ENCODE measurements at regions not wholly inside any gene's neighbourhood (a gene's known extent, or its start where the extent isn't known, plus 50 kb on each side); places are given as distances from the start of the nearest gene placed in this dataset.

DNA sequence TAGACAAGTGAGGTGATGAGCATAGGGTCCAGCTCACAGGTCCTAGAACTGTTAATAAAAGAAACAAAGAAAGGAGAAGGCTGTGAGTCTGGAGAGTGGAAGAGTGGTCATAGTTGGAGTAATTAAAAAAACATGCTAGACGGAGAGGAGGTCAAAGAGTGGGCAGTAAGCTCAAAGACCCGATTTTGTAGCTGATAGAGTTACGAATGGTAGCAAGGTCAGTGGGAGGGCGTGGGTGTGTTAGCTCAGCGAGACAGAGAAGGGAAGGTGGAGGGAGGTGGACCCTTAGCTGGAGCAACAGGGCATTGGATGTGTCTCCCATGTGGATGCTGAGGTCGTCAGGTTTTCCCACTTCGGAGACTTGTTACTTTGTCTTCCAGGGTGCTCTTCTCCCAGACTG lies 431.7 kb downstream of the CDH26 start:
- TF ChIP-seq, protein P1, sequence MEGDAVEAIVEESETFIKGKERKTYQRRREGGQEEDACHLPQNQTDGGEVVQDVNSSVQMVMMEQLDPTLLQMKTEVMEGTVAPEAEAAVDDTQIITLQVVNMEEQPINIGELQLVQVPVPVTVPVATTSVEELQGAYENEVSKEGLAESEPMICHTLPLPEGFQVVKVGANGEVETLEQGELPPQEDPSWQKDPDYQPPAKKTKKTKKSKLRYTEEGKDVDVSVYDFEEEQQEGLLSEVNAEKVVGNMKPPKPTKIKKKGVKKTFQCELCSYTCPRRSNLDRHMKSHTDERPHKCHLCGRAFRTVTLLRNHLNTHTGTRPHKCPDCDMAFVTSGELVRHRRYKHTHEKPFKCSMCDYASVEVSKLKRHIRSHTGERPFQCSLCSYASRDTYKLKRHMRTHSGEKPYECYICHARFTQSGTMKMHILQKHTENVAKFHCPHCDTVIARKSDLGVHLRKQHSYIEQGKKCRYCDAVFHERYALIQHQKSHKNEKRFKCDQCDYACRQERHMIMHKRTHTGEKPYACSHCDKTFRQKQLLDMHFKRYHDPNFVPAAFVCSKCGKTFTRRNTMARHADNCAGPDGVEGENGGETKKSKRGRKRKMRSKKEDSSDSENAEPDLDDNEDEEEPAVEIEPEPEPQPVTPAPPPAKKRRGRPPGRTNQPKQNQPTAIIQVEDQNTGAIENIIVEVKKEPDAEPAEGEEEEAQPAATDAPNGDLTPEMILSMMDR (conservative IDR thresholded peaks at IDR 0.05; ENCODE audit: low read length), result no peak
- TF ChIP-seq EZH2phosphoT487 (IDR thresholded peaks at IDR 0.05; ENCODE audit: borderline replicate concordance, low read depth, low read length), result no peak

All from OCI-LY7 (cell line).